Liver (tissue), 3 donors: ENCODE measurements at regions not wholly inside any gene's neighbourhood (a gene's known extent, or its start where the extent isn't known, plus 50 kb on each side); places are given as distances from the start of the nearest gene placed in this dataset.

Source experiments
- EGR1 ChIP-seq, 2 donors: IDR thresholded peaks; 2 replicates each; pipeline ENCODE4 v1.6.1; 2016 to 2018; ENCODE audit warnings: antibody characterized with exemption in 2 of 2, low read depth in 2 of 2
- FOXA1 ChIP-seq: IDR thresholded peaks from 2 replicates; pipeline ENCODE4 v1.6.1; 2016; ENCODE audit warnings: antibody characterized with exemption
- TAF1 ChIP-seq: conservative IDR thresholded peaks from 2 replicates; pipeline ENCODE4 v1.6.1; 2016; ENCODE audit warnings: antibody characterized with exemption, mild to moderate bottlenecking
- TF ChIP-seq, protein P1 (sequence below): IDR thresholded peaks from 2 replicates; pipeline ENCODE4 v1.6.1; 2016; ENCODE audit warnings: antibody characterized with exemption
- TF ChIP-seq, protein P2 (sequence below): fragments of 150-350 bp; IDR thresholded peaks from 2 replicates; pipeline ENCODE4 v1.5.1; 2017; ENCODE audit warnings: improper control_type of control experiment, low read depth, low read length; ENCODE audit not compliant: missing input control
- TF ChIP-seq, protein P3 (sequence below): IDR thresholded peaks from 2 replicates; pipeline ENCODE4 v1.6.1; 2016; ENCODE audit warnings: antibody characterized with exemption, mild to moderate bottlenecking
- donor health status: healthy.
- donor health status: healthy.

DNA sequence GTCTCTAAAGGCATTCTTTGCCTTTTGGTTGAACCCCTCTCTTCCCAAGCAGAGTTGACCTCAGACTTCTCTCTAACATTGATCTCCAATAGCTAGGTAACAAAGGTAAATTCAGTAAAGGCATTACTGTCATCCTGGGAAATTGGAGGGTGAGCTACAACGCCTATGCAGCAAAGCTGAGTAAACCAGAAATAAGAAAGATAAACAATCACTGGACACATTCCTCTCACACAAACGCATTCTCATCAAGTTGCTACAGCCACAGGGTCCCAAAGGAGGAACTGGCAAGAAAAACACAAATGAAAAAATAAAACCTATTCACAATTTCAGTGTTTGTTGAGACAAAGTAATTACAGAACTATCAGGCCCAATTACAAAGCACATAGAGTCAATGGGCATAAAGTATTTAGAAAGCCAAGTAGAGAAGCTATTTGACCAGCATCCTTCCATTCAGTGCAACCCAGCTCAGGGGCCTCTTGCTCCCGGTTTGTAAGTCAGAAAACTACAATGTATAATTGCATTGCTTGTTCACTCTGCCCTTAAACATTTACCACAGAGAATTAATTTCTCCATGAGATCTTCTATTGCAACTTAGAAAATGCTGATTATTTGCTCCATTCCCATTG is 967.7 kb downstream of the PCDH7 start:
- TF ChIP-seq FOXA1 (no peak), TAF1 (no peak), EGR1 (IDR thresholded peaks at IDR 0.05; ENCODE audit: low read depth in 2 of 2) (no peak)
- TF ChIP-seq, protein P1, sequence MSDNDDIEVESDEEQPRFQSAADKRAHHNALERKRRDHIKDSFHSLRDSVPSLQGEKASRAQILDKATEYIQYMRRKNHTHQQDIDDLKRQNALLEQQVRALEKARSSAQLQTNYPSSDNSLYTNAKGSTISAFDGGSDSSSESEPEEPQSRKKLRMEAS, result no peak
- TF ChIP-seq, protein P2, sequence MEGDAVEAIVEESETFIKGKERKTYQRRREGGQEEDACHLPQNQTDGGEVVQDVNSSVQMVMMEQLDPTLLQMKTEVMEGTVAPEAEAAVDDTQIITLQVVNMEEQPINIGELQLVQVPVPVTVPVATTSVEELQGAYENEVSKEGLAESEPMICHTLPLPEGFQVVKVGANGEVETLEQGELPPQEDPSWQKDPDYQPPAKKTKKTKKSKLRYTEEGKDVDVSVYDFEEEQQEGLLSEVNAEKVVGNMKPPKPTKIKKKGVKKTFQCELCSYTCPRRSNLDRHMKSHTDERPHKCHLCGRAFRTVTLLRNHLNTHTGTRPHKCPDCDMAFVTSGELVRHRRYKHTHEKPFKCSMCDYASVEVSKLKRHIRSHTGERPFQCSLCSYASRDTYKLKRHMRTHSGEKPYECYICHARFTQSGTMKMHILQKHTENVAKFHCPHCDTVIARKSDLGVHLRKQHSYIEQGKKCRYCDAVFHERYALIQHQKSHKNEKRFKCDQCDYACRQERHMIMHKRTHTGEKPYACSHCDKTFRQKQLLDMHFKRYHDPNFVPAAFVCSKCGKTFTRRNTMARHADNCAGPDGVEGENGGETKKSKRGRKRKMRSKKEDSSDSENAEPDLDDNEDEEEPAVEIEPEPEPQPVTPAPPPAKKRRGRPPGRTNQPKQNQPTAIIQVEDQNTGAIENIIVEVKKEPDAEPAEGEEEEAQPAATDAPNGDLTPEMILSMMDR, result no peak
- TF ChIP-seq, protein P3, sequence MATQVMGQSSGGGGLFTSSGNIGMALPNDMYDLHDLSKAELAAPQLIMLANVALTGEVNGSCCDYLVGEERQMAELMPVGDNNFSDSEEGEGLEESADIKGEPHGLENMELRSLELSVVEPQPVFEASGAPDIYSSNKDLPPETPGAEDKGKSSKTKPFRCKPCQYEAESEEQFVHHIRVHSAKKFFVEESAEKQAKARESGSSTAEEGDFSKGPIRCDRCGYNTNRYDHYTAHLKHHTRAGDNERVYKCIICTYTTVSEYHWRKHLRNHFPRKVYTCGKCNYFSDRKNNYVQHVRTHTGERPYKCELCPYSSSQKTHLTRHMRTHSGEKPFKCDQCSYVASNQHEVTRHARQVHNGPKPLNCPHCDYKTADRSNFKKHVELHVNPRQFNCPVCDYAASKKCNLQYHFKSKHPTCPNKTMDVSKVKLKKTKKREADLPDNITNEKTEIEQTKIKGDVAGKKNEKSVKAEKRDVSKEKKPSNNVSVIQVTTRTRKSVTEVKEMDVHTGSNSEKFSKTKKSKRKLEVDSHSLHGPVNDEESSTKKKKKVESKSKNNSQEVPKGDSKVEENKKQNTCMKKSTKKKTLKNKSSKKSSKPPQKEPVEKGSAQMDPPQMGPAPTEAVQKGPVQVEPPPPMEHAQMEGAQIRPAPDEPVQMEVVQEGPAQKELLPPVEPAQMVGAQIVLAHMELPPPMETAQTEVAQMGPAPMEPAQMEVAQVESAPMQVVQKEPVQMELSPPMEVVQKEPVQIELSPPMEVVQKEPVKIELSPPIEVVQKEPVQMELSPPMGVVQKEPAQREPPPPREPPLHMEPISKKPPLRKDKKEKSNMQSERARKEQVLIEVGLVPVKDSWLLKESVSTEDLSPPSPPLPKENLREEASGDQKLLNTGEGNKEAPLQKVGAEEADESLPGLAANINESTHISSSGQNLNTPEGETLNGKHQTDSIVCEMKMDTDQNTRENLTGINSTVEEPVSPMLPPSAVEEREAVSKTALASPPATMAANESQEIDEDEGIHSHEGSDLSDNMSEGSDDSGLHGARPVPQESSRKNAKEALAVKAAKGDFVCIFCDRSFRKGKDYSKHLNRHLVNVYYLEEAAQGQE, result no peak
